ENCODE measurements at regions not wholly inside any gene's neighbourhood (a gene's known extent, or its start where the extent isn't known, plus 50 kb on each side); places are given as distances from the start of the nearest gene placed in this dataset.
A peak's percentile ranks its signal among the peaks of the same experiment; 100 is the strongest.

DNA sequence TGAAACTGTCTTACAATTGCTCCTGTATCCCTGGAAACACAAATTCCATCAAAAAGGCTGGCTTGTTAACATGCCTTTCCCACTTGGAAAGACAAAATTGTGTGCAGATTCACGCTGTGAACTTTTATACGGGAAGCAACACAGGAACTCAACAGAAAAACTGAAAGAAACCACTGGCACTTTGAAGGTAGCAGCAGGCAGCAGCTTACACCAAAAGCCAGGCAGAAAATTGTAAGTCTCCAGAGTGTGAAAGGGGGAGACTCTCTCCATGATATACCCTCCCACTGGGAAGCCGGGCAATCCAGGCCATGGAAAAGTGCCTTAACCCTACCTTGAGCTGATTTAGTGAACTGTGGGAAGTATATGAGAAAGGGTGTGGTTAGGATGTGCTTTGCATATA is 943.7 kb downstream of the CDH18 start:
- ChIA-PET POLR2A (ENCODE audit: partially characterized antibody) (no interaction called here), CTCF (ENCODE audit: partially characterized antibody) (interaction anchor here (1.2 kb wide), 1 partner anchor 8 kb away, joined by 4 read pairs; no protein-coding TSS in a partner anchor)
- Histone ChIP-seq H3K18ac (ENCODE audit: extremely low read depth, low read length) (no peak overlapping the region), H3K14ac (ENCODE audit: insufficient read length) (no peak overlapping the region), H2BK120ac (replicated peaks; ENCODE audit: low read depth, low read length) (no peak overlapping the region), H3K36me3 (ENCODE audit: control insufficient read depth in 2 of 4, insufficient read depth in 4 of 4, low read length in 3 of 4) (no peaks in the 10 kb centered on the region), H3K9me3 (ENCODE audit: insufficient read depth in 2 of 2, low read depth in 1 of 2, low read length in 1 of 2) (no peaks in the 10 kb centered on the region), H2BK20ac (ENCODE audit: low read length) (no peak overlapping the region), H3K23me2 (ENCODE audit: low read depth, low read length) (no peaks in the 10 kb centered on the region), H2BK15ac (ENCODE audit: low read length) (no peak overlapping the region), H3K27ac (ENCODE audit: low read depth, low read length) (no peak overlapping the region), H2AFZ (ENCODE audit: low read length) (peak overlapping the region; percentile 88), H3K4me1 (replicated peaks in 1 of 4; ENCODE audit: control insufficient read depth in 3 of 4, insufficient read depth in 4 of 4, low read length in 3 of 4) (no peaks in the 10 kb centered on the region), H2AK5ac (ENCODE audit: low read depth, low read length) (no peak overlapping the region), H3K4me2 (ENCODE audit: insufficient read depth in 1 of 2, low read depth in 2 of 2, low read length in 2 of 2) (no peak overlapping the region), H3K79me1 (ENCODE audit: low read depth, low read length) (no peaks in the 10 kb centered on the region), H2BK12ac (ENCODE audit: low read depth, low read length) (no peak overlapping the region; the same call in 1 of the 2 replicates), H4K20me1 (replicated peaks in 1 of 2; ENCODE audit: control insufficient read depth in 1 of 2, insufficient read depth in 2 of 2, low read length in 2 of 2) (no peaks in the 10 kb centered on the region), H4K91ac (replicated peaks; ENCODE audit: insufficient read length, low read length) (no peak overlapping the region), H3K4me3 (ENCODE audit: extremely low read depth in 1 of 4, insufficient read depth in 2 of 4, low read depth in 3 of 4, low read length in 4 of 4) (no peak overlapping the region), H3K79me2 (ENCODE audit: control insufficient read depth in 1 of 2, insufficient read depth in 2 of 2, low read length in 2 of 2) (no peaks in the 10 kb centered on the region), H3K23ac (ENCODE audit: insufficient read length) (no peak overlapping the region), H3K9ac (replicated peaks in 1 of 4; ENCODE audit: extremely low read depth in 1 of 4, low read depth in 3 of 4, low read length in 3 of 4) (no peak overlapping the region), H2BK5ac (ENCODE audit: low read depth, low read length) (no peak overlapping the region), H3K56ac (replicated peaks; ENCODE audit: insufficient read length, low read depth, low read length) (no peak overlapping the region), H3K27me3 (replicated peaks in 1 of 4; ENCODE audit: control insufficient read depth in 3 of 4, extremely low read depth in 1 of 4, insufficient read depth in 3 of 4, low read length in 3 of 4) (no peaks in the 10 kb centered on the region), H4K8ac (ENCODE audit: extremely low read depth, insufficient read depth, low read length) (no peak overlapping the region), H3K4ac (replicated peaks; ENCODE audit: insufficient read length, low read depth, low read length) (no peak overlapping the region), H4K5ac (ENCODE audit: insufficient read length, low read depth, low read length) (no peak overlapping the region)
- WGBS, 2 experiments (ENCODE audit: extremely low coverage in 1 of 2, insufficient coverage in 1 of 2, insufficient read length in 1 of 2, insufficient replicate concordance in 2 of 2, low coverage in 1 of 2, low lambda C conversion rate in 2 of 2, missing lambda C conversion rate in 1 of 2): 94% methylated on average over 3 of the region's 3 CpGs; no CpG with 5 or more reads in 1 of the 2 experiments
- DNase-seq (ENCODE audit: low read depth in 1 of 2, low spot score in 2 of 2) (no peak), FAIRE-seq (no peak)
- TF ChIP-seq, protein P1, sequence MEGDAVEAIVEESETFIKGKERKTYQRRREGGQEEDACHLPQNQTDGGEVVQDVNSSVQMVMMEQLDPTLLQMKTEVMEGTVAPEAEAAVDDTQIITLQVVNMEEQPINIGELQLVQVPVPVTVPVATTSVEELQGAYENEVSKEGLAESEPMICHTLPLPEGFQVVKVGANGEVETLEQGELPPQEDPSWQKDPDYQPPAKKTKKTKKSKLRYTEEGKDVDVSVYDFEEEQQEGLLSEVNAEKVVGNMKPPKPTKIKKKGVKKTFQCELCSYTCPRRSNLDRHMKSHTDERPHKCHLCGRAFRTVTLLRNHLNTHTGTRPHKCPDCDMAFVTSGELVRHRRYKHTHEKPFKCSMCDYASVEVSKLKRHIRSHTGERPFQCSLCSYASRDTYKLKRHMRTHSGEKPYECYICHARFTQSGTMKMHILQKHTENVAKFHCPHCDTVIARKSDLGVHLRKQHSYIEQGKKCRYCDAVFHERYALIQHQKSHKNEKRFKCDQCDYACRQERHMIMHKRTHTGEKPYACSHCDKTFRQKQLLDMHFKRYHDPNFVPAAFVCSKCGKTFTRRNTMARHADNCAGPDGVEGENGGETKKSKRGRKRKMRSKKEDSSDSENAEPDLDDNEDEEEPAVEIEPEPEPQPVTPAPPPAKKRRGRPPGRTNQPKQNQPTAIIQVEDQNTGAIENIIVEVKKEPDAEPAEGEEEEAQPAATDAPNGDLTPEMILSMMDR (IDR thresholded peaks at IDR 0.05; ENCODE audit: control extremely low read depth in 1 of 3, insufficient read depth in 1 of 3, low read depth in 1 of 3, low read length in 3 of 3): no peak
- TF ChIP-seq CEBPB (IDR thresholded peaks at IDR 0.05; ENCODE audit: low read depth, low read length): no peak
- TF ChIP-seq KDM5A (IDR thresholded peaks at IDR 0.05; ENCODE audit: low read length): no peak
- TF ChIP-seq RNF2 (IDR thresholded peaks at IDR 0.05; ENCODE audit: borderline replicate concordance, low read depth, low read length, missing control alignments, poor library complexity, severe bottlenecking): no peak
- TF ChIP-seq BCL11A (IDR thresholded peaks at IDR 0.05; ENCODE audit: low read depth in 2 of 2, low read length in 2 of 2): no peak
- no peak for TF ChIP-seq GTF2F1 (IDR thresholded peaks at IDR 0.05; ENCODE audit: borderline replicate concordance, low read depth, low read length)
- TF ChIP-seq HDAC2 (IDR thresholded peaks at IDR 0.05; ENCODE audit: borderline replicate concordance in 1 of 2, low read depth in 2 of 2, low read length in 2 of 2): no peak
- no peak for TF ChIP-seq CHD1 (IDR thresholded peaks at IDR 0.05; ENCODE audit: low read depth, low read length)
- TF ChIP-seq ZNF274 (IDR thresholded peaks at IDR 0.05; ENCODE audit: borderline replicate concordance, extremely low read depth, low read length): no peak
- no peak for TF ChIP-seq CHD2 (IDR thresholded peaks at IDR 0.05; ENCODE audit: low read length)
- no peak for TF ChIP-seq YY1 (IDR thresholded peaks at IDR 0.05; ENCODE audit: low read depth, low read length)
- TF ChIP-seq, protein P2, sequence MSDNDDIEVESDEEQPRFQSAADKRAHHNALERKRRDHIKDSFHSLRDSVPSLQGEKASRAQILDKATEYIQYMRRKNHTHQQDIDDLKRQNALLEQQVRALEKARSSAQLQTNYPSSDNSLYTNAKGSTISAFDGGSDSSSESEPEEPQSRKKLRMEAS (IDR thresholded peaks at IDR 0.05): no peak

All from H1 (cell line).